A673 (cell line): ENCODE measurements at regions not wholly inside any gene's neighbourhood (a gene's known extent, or its start where the extent isn't known, plus 50 kb on each side); places are given as distances from the start of the nearest gene placed in this dataset.

ENCODE experiments used
- BruUV-seq: library from RNA; stranded (reverse); fragments of 400-500 nt; replicated peaks from 2 replicates; lab custom pipeline; 2021; lab: Mats Ljungman, UMichigan
- CTCF ChIA-PET: fragments of 300-600 bp; sonication (Branson Sonifier 250); formaldehyde crosslinking; loops from one replicate; lab custom pipeline; 2022; ENCODE audit warnings: antibody characterized with exemption; lab: Charles Lee
- POLR2A ChIA-PET: fragments of 300-600 bp; sonication (Branson Sonifier 250); formaldehyde crosslinking; loops from one replicate; lab custom pipeline; 2022; ENCODE audit warnings: antibody characterized with exemption; ENCODE audit not compliant: low non-redundant PET; lab: Charles Lee
- DNase-seq: peaks from one replicate; pipeline ENCODE4 v3.0.0-alpha.2; 2015; ENCODE audit warnings: low spot score
- H3K27ac ChIP-seq: fragments of 200-600 bp; sonication (generic); 2 replicates; pipeline ENCODE4 v1.5.1; 2016; ENCODE audit warnings: mixed run types, low read depth, mild to moderate bottlenecking, mixed read lengths, antibody characterized with exemption, low read length; ENCODE audit not compliant: poor library complexity, severe bottlenecking
- H3K27me3 ChIP-seq: fragments of 200-600 bp; sonication (generic); replicated peaks from 2 replicates; pipeline ENCODE4 v1.6.1; 2017; ENCODE audit warnings: mixed run types, low read depth, mild to moderate bottlenecking, mixed read lengths, antibody characterized with exemption, low read length; ENCODE audit not compliant: insufficient read depth, poor library complexity
- H3K36me3 ChIP-seq: fragments of 200-600 bp; sonication (generic); 2 replicates; pipeline ENCODE4 v1.6.1; 2016; ENCODE audit warnings: mixed run types, mild to moderate bottlenecking, mixed read lengths, antibody characterized with exemption, low read length; ENCODE audit not compliant: insufficient read depth, poor library complexity, severe bottlenecking
- H3K4me1 ChIP-seq: fragments of 200-600 bp; sonication (generic); 2 replicates; pipeline ENCODE4 v1.6.1; 2017; ENCODE audit warnings: mixed run types, mild to moderate bottlenecking, mixed read lengths, antibody characterized with exemption, low read length; ENCODE audit not compliant: insufficient read depth, poor library complexity, severe bottlenecking
- H3K4me3 ChIP-seq: fragments of 200-600 bp; sonication (generic); 2 replicates; pipeline ENCODE4 v1.5.1; 2016; ENCODE audit warnings: low read depth, mixed run types, mild to moderate bottlenecking, mixed read lengths, low read length; ENCODE audit not compliant: poor library complexity, severe bottlenecking
- H3K9me3 ChIP-seq: fragments of 200-600 bp; sonication (generic); 2 replicates; pipeline ENCODE4 v1.6.1; 2016; ENCODE audit warnings: mixed run types, low read depth, mild to moderate bottlenecking, mixed read lengths, antibody characterized with exemption, low read length; ENCODE audit not compliant: poor library complexity, severe bottlenecking
- EZH2 ChIP-seq: fragments of 200-600 bp; sonication (generic); IDR thresholded peaks from 2 replicates; pipeline ENCODE4 v1.6.1; 2017; ENCODE audit warnings: borderline replicate concordance, low read depth, mild to moderate bottlenecking, mixed read lengths, antibody characterized with exemption, low read length; ENCODE audit not compliant: poor library complexity, severe bottlenecking
- intact Hi-C: fragments of 100-400 bp; cut with micrococcal nuclease; formaldehyde crosslinking; loops from one replicate; pipeline ENCODE4 v1.10.0; 2022; ENCODE audit not compliant: unreplicated experiment
- TF ChIP-seq, protein P1 (sequence below): fragments of 300-800, 200-600 bp; sonication (generic); conservative IDR thresholded peaks from 2 replicates; pipeline ENCODE4 v1.5.1; 2017; ENCODE audit warnings: low read depth, mild to moderate bottlenecking, antibody characterized with exemption, low read length, moderate library complexity, mixed read lengths

DNA sequence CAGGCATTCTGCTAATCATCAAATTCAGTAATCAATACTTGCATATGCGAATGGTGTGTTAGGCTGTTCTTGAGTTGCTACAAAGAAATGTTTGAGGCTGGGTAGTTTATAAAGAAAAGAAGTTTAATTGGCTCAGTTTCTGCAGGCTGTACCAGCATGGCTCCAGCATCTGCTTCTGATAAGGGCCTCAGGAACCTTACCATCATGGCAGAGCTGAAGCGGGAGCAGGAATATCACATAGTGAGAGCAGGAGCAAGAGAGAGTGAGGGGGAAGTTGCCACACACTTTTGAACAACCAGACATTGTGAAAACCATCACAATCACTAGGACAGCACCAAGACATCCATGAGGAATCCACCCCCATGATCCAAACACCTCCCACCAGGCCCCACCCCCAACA is 344.7 kb upstream of the FAM241A start:
- no peak for DNase-seq
- no peak overlapping the region for H3K4me3 ChIP-seq
- no TSS peak for BruUV-seq
- no peaks in the 10 kb centered on the region for H3K27me3 ChIP-seq
- intact Hi-C loops: no loop called here
- no peak overlapping the region for H3K27ac ChIP-seq
- ChIA-PET CTCF (no interaction called here), POLR2A (no interaction called here)
- peaks cover 28% of the 10 kb centered on the region for H3K4me1 ChIP-seq
- H3K9me3 ChIP-seq: no peaks in the 10 kb centered on the region
- no peak for TF ChIP-seq EZH2
- TF ChIP-seq, protein P1, sequence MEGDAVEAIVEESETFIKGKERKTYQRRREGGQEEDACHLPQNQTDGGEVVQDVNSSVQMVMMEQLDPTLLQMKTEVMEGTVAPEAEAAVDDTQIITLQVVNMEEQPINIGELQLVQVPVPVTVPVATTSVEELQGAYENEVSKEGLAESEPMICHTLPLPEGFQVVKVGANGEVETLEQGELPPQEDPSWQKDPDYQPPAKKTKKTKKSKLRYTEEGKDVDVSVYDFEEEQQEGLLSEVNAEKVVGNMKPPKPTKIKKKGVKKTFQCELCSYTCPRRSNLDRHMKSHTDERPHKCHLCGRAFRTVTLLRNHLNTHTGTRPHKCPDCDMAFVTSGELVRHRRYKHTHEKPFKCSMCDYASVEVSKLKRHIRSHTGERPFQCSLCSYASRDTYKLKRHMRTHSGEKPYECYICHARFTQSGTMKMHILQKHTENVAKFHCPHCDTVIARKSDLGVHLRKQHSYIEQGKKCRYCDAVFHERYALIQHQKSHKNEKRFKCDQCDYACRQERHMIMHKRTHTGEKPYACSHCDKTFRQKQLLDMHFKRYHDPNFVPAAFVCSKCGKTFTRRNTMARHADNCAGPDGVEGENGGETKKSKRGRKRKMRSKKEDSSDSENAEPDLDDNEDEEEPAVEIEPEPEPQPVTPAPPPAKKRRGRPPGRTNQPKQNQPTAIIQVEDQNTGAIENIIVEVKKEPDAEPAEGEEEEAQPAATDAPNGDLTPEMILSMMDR: no peak
- no peaks in the 10 kb centered on the region for H3K36me3 ChIP-seq

DNA sequence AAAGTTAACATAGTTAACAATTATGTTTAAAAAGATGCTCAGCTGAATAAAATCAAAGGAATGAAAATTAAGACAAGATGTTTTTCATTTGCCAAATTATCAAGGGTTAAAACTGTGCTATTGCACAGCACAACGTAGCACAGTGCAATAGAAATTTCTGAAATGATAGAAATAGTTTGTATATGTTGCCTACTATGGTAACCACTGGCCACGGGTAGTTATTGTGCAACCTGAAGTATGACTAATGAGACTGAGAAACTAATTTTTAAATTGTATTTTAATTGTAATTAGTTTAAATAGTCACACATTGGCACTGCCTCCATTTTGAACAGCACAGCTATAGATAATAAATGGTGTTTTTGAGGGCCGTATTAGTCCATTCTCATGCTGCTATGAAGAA is 343.1 kb upstream of the FAM241A start:
- Histone ChIP-seq H3K9me3 (no peaks in the 10 kb centered on the region), H3K4me3 (no peak overlapping the region), H3K4me1 (peaks cover 12% of the 10 kb centered on the region), H3K27ac (no peak overlapping the region), H3K27me3 (no peaks in the 10 kb centered on the region), H3K36me3 (no peaks in the 10 kb centered on the region)
- BruUV-seq: no TSS peak
- intact Hi-C loops: no loop called here
- POLR2A ChIA-PET: no interaction called here
- CTCF ChIA-PET: no interaction called here
- DNase-seq: no peak
- no peak for TF ChIP-seq EZH2
- TF ChIP-seq, protein P1: no peak

DNA sequence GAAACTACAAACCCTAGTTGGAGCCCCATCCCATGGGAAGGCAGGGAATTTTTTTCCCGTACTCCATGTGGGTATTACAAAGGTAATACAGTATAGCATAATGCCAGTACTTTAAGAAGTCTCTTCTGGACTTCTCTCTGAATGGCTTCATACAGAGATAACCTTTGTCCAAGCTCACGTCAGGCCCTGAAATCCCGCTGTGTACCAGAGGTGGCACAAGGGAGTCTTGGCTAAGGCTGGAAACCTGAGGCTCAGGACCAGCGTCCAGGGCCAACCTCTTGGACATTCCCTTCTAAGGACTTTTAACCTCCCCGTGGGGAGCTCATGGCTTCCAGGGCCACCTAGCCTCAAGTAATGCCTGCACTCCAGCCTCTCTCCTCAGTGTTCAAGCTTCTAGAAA is 338.9 kb upstream of the FAM241A start:
- ChIA-PET CTCF (no interaction called here), POLR2A (no interaction called here)
- Histone ChIP-seq H3K27ac (no peak overlapping the region), H3K9me3 (no peaks in the 10 kb centered on the region), H3K27me3 (peaks cover 8% of the 10 kb centered on the region), H3K36me3 (no peaks in the 10 kb centered on the region), H3K4me1 (no peaks in the 10 kb centered on the region), H3K4me3 (no peak overlapping the region)
- TF ChIP-seq, protein P1: 0 out of 2 replicates have a peak, but pooled peaks have one; percentile 9
- no peak for TF ChIP-seq EZH2
- intact Hi-C loops: no loop called here
- DNase-seq: no peak
- no TSS peak for BruUV-seq
